H1 (cell line): ENCODE measurements at regions not wholly inside any gene's neighbourhood (a gene's known extent, or its start where the extent isn't known, plus 50 kb on each side); places are given as distances from the start of the nearest gene placed in this dataset.
A peak's percentile ranks its signal among the peaks of the same experiment; 100 is the strongest.

Experiments
- CTCF ChIA-PET: fragments of 300-600 bp; sonication (Branson Sonifier 250); formaldehyde crosslinking; loops from one replicate; lab custom pipeline; 2021; ENCODE audit not compliant: partially characterized antibody; lab: Charles Lee
- POLR2A ChIA-PET: fragments of 300-600 bp; sonication (Branson Sonifier 250); formaldehyde crosslinking; loops from one replicate; lab custom pipeline; 2021; ENCODE audit warnings: inconsistent platforms; ENCODE audit not compliant: partially characterized antibody; lab: Charles Lee
- DNase-seq, 2 experiments: peaks; one replicate each; pipeline versions ENCODE4 v3.0.0 to v3.0.0-alpha.2; 2010 to 2022; ENCODE audit warnings: low spot score in 2 of 2, low read depth in 1 of 2, mixed read lengths in 1 of 2
- FAIRE-seq: peaks from 2 replicates; lab custom pipeline; 2011; peaks lifted over from hg19 to GRCh38; lab: Jason Lieb, UNC
- H2AFZ ChIP-seq: 2 replicates; pipeline ENCODE4 v1.8.1; 2012; ENCODE audit warnings: low read length, inconsistent platforms
- H2AK5ac ChIP-seq: 2 replicates; pipeline ENCODE4 v1.6.1; 2013; ENCODE audit warnings: low read depth, low read length
- H2BK120ac ChIP-seq: replicated peaks from 2 replicates; pipeline ENCODE3; 2013; ENCODE audit warnings: low read depth, low read length, inconsistent platforms
- H2BK12ac ChIP-seq: 2 replicates; pipeline ENCODE4 v1.6.1; 2013; ENCODE audit warnings: low read depth, low read length
- H2BK15ac ChIP-seq: 2 replicates; pipeline ENCODE4 v1.6.1; 2013; ENCODE audit warnings: low read length
- H2BK20ac ChIP-seq: 2 replicates; pipeline ENCODE4 v1.6.1; 2013; ENCODE audit warnings: low read length
- H2BK5ac ChIP-seq: 2 replicates; pipeline ENCODE4 v1.6.1; 2013; ENCODE audit warnings: low read depth, low read length
- H3K14ac ChIP-seq: 2 replicates; pipeline ENCODE4 v1.6.1; 2013; ENCODE audit warnings: inconsistent platforms; ENCODE audit not compliant: insufficient read length
- H3K18ac ChIP-seq: 2 replicates; pipeline ENCODE4 v1.6.1; 2013; ENCODE audit warnings: low read length; ENCODE audit errors: extremely low read depth
- H3K23ac ChIP-seq: 2 replicates; pipeline ENCODE4 v1.6.1; 2013; ENCODE audit warnings: inconsistent platforms; ENCODE audit not compliant: insufficient read length
- H3K23me2 ChIP-seq: 2 replicates; pipeline ENCODE4 v1.6.1; 2013; ENCODE audit warnings: low read depth, low read length
- H3K27ac ChIP-seq: 2 replicates; pipeline ENCODE4 v1.6.1; 2011; ENCODE audit warnings: low read depth, low read length, inconsistent platforms
- H3K27me3 ChIP-seq, 4 experiments: replicated peaks in 1 of 4; 1 replicate in 1 of 4; 2 replicates in 3 of 4; pipeline versions ENCODE4 v1.6.1 to v1.8.1; 2011 to 2013; ENCODE audit warnings: low read length in 3 of 4, mild to moderate bottlenecking in 3 of 4, inconsistent platforms in 2 of 4, mixed read lengths in 2 of 4, moderate library complexity in 1 of 4; ENCODE audit not compliant: control insufficient read depth in 3 of 4, insufficient read depth in 3 of 4; ENCODE audit errors: extremely low read depth in 1 of 4
- H3K36me3 ChIP-seq, 4 experiments: 2 replicates each; pipeline versions ENCODE4 v1.6.1 to v1.8.1; 2011 to 2013; ENCODE audit warnings: mild to moderate bottlenecking in 4 of 4, low read length in 3 of 4, moderate library complexity in 2 of 4, control low read depth in 1 of 4, inconsistent platforms in 1 of 4; ENCODE audit not compliant: insufficient read depth in 4 of 4, control insufficient read depth in 2 of 4
- H3K4ac ChIP-seq: replicated peaks from 2 replicates; pipeline ENCODE3; 2013; ENCODE audit warnings: low read length, low read depth, mixed read lengths, inconsistent platforms; ENCODE audit not compliant: insufficient read length
- H3K4me1 ChIP-seq, 4 experiments: replicated peaks in 1 of 4; 1 replicate in 1 of 4; 2 replicates in 3 of 4; pipeline versions ENCODE4 v1.6.1 to v1.8.1; 2011 to 2013; ENCODE audit warnings: low read length in 3 of 4, inconsistent platforms in 2 of 4, mixed read lengths in 1 of 4; ENCODE audit not compliant: insufficient read depth in 4 of 4, control insufficient read depth in 3 of 4
- H3K4me2 ChIP-seq, 2 experiments: 2 replicates each; pipeline versions ENCODE4 v1.6.1 to v1.8.1; 2011 to 2013; ENCODE audit warnings: low read depth in 2 of 2, low read length in 2 of 2, control low read depth in 1 of 2, inconsistent platforms in 1 of 2, mild to moderate bottlenecking in 1 of 2; ENCODE audit not compliant: insufficient read depth in 1 of 2
- H3K4me3 ChIP-seq, 4 experiments: fragments of 200-600, 300-600 bp in 1 of 4; sonication (generic), shearing (Covaris generic), sonication (Bioruptor Twin) in 1 of 4; 2 replicates each; pipeline versions ENCODE4 v1.5.1 to v1.8.1; 2011 to 2016; ENCODE audit warnings: low read length in 4 of 4, low read depth in 3 of 4, control low read depth in 2 of 4, inconsistent platforms in 2 of 4, mild to moderate bottlenecking in 2 of 4, mixed read lengths in 1 of 4, moderate library complexity in 1 of 4; ENCODE audit not compliant: insufficient read depth in 2 of 4; ENCODE audit errors: extremely low read depth in 1 of 4
- H3K56ac ChIP-seq: replicated peaks from 2 replicates; pipeline ENCODE3; 2013; ENCODE audit warnings: low read depth, mild to moderate bottlenecking, mixed read lengths, low read length, inconsistent platforms; ENCODE audit not compliant: insufficient read length
- H3K79me1 ChIP-seq: 2 replicates; pipeline ENCODE4 v1.6.1; 2013; ENCODE audit warnings: low read depth, low read length, control low read depth
- H3K79me2 ChIP-seq, 2 experiments: 2 replicates each; pipeline versions ENCODE4 v1.6.1 to v1.8.1; 2012 to 2013; ENCODE audit warnings: low read length in 2 of 2, mild to moderate bottlenecking in 2 of 2, inconsistent platforms in 1 of 2; ENCODE audit not compliant: insufficient read depth in 2 of 2, control insufficient read depth in 1 of 2
- H3K9ac ChIP-seq, 4 experiments: replicated peaks in 1 of 4; 1 replicate in 1 of 4; 2 replicates in 3 of 4; pipeline versions ENCODE4 v1.6.1 to v1.8.1; 2011 to 2013; ENCODE audit warnings: low read depth in 3 of 4, low read length in 3 of 4, control low read depth in 2 of 4, mild to moderate bottlenecking in 2 of 4, moderate library complexity in 2 of 4, inconsistent platforms in 1 of 4; ENCODE audit errors: extremely low read depth in 1 of 4
- H3K9me3 ChIP-seq, 2 experiments: 2 replicates each; pipeline versions ENCODE4 v1.6.1 to v1.8.1; 2012 to 2013; ENCODE audit warnings: mild to moderate bottlenecking in 2 of 2, moderate library complexity in 2 of 2, control low read depth in 1 of 2, inconsistent platforms in 1 of 2, low read depth in 1 of 2, low read length in 1 of 2, mixed read lengths in 1 of 2; ENCODE audit not compliant: insufficient read depth in 2 of 2
- H4K20me1 ChIP-seq, 2 experiments: replicated peaks in 1 of 2; 2 replicates each; pipeline versions ENCODE3 to v1.8.1; 2011 to 2013; ENCODE audit warnings: inconsistent platforms in 2 of 2, low read length in 2 of 2, mild to moderate bottlenecking in 1 of 2; ENCODE audit not compliant: insufficient read depth in 2 of 2, control insufficient read depth in 1 of 2
- H4K5ac ChIP-seq: 2 replicates; pipeline ENCODE4 v1.6.1; 2013; ENCODE audit warnings: low read length, low read depth, mixed read lengths, inconsistent platforms; ENCODE audit not compliant: insufficient read length
- H4K8ac ChIP-seq: 2 replicates; pipeline ENCODE4 v1.8.0; 2013; ENCODE audit warnings: mild to moderate bottlenecking, moderate library complexity, low read length, inconsistent platforms; ENCODE audit not compliant: insufficient read depth; ENCODE audit errors: extremely low read depth
- H4K91ac ChIP-seq: replicated peaks from 2 replicates; pipeline ENCODE3; 2013; ENCODE audit warnings: low read length, mixed read lengths, inconsistent platforms; ENCODE audit not compliant: insufficient read length
- CEBPB ChIP-seq: IDR thresholded peaks from 2 replicates; pipeline ENCODE4 v1.6.1; 2012; ENCODE audit warnings: low read depth, low read length
- CHD2 ChIP-seq: IDR thresholded peaks from 2 replicates; pipeline ENCODE4 v1.6.1; 2012; ENCODE audit warnings: low read length, improper control_type of control experiment
- WGBS, 2 experiments: shearing (Covaris generic) in 1 of 2; methylation state at CpG; one replicate each; pipeline versions ENCODE4 v1.1.6 to v1.1.7; 2013 to 2015; ENCODE audit warnings: low lambda C conversion rate in 2 of 2, mixed read lengths in 2 of 2, inconsistent platforms in 1 of 2, low coverage in 1 of 2, missing lambda C conversion rate in 1 of 2; ENCODE audit not compliant: insufficient replicate concordance in 2 of 2, insufficient coverage in 1 of 2, insufficient read length in 1 of 2; ENCODE audit errors: extremely low coverage in 1 of 2, missing lambda C conversion rate in 1 of 2; 5-methylcytosine and 5-hydroxymethylcytosine counted together

DNA sequence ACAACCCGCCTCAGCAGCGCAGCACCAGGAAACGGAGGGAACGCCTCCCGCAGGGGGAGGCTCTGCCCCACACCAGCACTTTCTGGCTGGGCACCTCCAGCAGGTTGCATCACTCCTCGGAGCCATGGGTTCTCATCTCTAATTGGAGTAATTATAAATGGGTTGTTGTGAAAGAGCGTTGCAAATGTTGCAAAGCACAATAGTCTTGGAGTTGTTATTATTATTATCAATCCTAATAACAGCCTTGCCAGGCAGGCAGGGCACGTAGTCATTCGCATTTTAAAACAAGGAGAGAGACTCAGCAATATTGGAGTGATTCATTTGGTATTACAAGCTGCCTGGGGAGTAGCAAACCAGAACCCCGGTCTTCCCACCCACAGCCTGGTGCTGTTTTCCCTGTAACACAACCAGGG is 108.6 kb upstream of the GJB6 start:
- Histone ChIP-seq H4K8ac (no peak overlapping the region), H3K4me2 (no peak overlapping the region; a peak in 1 of 4 replicates), H3K4me3 (no peak overlapping the region), H3K79me2 (no peaks in the 10 kb centered on the region), H3K56ac (no peak overlapping the region), H3K4me1 (peaks cover 0 to 3% (median 2%) of the 10 kb centered on the region in 4 experiments; a peak in 2 of 7 replicates), H3K4ac (no peak overlapping the region), H3K23me2 (no peaks in the 10 kb centered on the region), H2BK20ac (no peak overlapping the region), H4K20me1 (no peaks in the 10 kb centered on the region), H3K27ac (no peak overlapping the region), H2BK12ac (no peak overlapping the region), H3K18ac (no peak overlapping the region), H3K27me3 (no peaks in the 10 kb centered on the region; a peak in 1 of 7 replicates), H3K23ac (no peak overlapping the region), H3K36me3 (no peaks in the 10 kb centered on the region), H3K79me1 (no peaks in the 10 kb centered on the region), H2BK120ac (no peak overlapping the region), H3K14ac (no peak overlapping the region), H2BK15ac (no peak overlapping the region), H4K5ac (no peak overlapping the region), H3K9me3 (no peaks in the 10 kb centered on the region), H2BK5ac (no peak overlapping the region), H2AFZ (peak overlapping the region; percentile 13; the same call in 1 of the 2 replicates), H3K9ac (no peak overlapping the region), H2AK5ac (no peak overlapping the region), H4K91ac (no peak overlapping the region)
- CTCF ChIA-PET, result no interaction called here
- TF ChIP-seq CEBPB (peak; percentile 74), CHD2 (no peak)
- WGBS, 2 experiments, result 78% methylated on average over 10 of the region's 10 CpGs; no CpG with 5 or more reads in 1 of the 2 experiments
- DNase-seq (no peak), FAIRE-seq (no peak)
- POLR2A ChIA-PET, result no interaction called here
